ENCODE measurements at regions not wholly inside any gene's neighbourhood (a gene's known extent, or its start where the extent isn't known, plus 50 kb on each side); places are given as distances from the start of the nearest gene placed in this dataset.

DNA sequence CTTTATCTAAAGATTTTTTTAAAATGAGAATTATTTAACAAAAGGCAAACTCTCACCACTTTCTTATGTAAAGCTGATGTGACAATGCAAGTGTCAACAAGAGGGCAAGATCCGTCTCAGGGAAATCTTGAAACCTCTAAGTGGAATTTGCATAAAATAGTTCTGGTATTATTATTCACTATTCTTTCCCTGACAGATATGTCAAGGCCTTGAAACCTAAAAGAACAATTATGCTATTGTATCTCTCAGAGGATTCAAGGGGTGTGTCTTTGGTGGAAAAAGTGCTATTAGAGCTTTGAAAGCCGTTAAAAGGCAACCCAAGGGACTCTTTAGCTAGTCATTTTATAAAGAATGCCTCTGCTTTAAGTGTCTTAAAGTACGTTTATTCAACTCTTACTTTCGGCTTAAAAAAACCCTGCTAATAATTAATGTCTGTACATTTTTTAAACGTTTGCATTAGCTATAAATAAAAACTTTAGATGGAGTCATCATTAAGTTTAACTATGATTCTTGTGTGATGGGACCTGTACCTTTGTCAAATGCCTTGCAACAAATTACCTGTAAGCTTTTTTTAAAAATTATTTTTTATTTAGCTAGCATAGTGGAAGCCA lies 585.5 kb downstream of the VRK1 start:
- no peaks in the 10 kb centered on the region for H3K36me3 Mint-ChIP-seq (ENCODE audit: insufficient read depth, unreplicated experiment)
- no peaks in the 10 kb centered on the region for H3K9me3 Mint-ChIP-seq (ENCODE audit: unreplicated experiment)
- H3K27me3 Mint-ChIP-seq (ENCODE audit: insufficient read depth, unreplicated experiment), result peaks cover 10% of the 10 kb centered on the region
- Histone ChIP-seq H3K9me3 (no peaks in the 10 kb centered on the region), H3K4me1 (no peaks in the 10 kb centered on the region), H3K36me3 (ENCODE audit: control insufficient read depth, insufficient read depth, low read length) (no peaks in the 10 kb centered on the region), H3K27me3 (replicated peaks; ENCODE audit: control insufficient read depth, insufficient read depth, low read length) (no peaks in the 10 kb centered on the region), H3K4me3 (ENCODE audit: low read depth, low read length) (no peak overlapping the region)
- no peak overlapping the region for H3K4me3 Mint-ChIP-seq (ENCODE audit: unreplicated experiment)
- no peak for DNase-seq
- no peaks in the 10 kb centered on the region for H3K4me1 Mint-ChIP-seq (ENCODE audit: low read depth, unreplicated experiment)
- H3K27ac Mint-ChIP-seq (ENCODE audit: unreplicated experiment), result no peak overlapping the region
- ChIA-PET CTCF (no interaction called here), POLR2A (no interaction called here)
- intact Hi-C loops (cut with micrococcal nuclease; ENCODE audit: unreplicated experiment), result no loop called here
- TF ChIP-seq, protein P1, sequence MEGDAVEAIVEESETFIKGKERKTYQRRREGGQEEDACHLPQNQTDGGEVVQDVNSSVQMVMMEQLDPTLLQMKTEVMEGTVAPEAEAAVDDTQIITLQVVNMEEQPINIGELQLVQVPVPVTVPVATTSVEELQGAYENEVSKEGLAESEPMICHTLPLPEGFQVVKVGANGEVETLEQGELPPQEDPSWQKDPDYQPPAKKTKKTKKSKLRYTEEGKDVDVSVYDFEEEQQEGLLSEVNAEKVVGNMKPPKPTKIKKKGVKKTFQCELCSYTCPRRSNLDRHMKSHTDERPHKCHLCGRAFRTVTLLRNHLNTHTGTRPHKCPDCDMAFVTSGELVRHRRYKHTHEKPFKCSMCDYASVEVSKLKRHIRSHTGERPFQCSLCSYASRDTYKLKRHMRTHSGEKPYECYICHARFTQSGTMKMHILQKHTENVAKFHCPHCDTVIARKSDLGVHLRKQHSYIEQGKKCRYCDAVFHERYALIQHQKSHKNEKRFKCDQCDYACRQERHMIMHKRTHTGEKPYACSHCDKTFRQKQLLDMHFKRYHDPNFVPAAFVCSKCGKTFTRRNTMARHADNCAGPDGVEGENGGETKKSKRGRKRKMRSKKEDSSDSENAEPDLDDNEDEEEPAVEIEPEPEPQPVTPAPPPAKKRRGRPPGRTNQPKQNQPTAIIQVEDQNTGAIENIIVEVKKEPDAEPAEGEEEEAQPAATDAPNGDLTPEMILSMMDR (IDR thresholded peaks at IDR 0.05; ENCODE audit: insufficient read depth in 1 of 2, low read depth in 1 of 2, low read length in 1 of 2, severe bottlenecking in 1 of 2, unreplicated experiment in 1 of 2), result no peak
- BruUV-seq (replicated peaks), result no TSS peak

DNA sequence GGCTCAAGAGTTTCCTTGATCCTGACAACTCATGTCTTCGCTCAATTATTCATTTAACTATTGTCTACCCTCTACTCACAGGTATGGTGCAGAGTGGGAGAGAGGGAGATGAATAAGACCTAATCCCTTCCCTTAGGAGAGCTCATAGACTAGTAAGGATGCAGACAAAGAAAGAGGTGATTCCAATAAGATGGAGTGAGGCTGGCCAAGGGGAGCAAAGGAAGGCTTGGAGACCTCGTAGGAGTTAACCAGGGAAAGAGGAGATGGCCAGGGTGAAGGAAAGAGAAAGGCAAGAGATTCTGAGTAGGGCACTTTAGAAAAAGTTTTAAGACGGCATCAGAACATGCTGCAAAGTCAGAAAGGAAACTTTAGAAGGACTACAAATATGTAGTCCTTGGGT lies 588.5 kb downstream of the VRK1 start:
- H3K4me3 ChIP-seq (ENCODE audit: low read depth, low read length), result no peak overlapping the region
- intact Hi-C loops (cut with micrococcal nuclease; ENCODE audit: unreplicated experiment), result no loop called here
- DNase-seq, result no peak
- no peaks in the 10 kb centered on the region for H3K27me3 ChIP-seq (replicated peaks; ENCODE audit: control insufficient read depth, insufficient read depth, low read length)
- Mint-ChIP-seq H3K27me3 (ENCODE audit: insufficient read depth, unreplicated experiment) (peaks cover 4% of the 10 kb centered on the region), H3K4me3 (ENCODE audit: unreplicated experiment) (no peak overlapping the region), H3K4me1 (ENCODE audit: low read depth, unreplicated experiment) (no peaks in the 10 kb centered on the region), H3K36me3 (ENCODE audit: insufficient read depth, unreplicated experiment) (no peaks in the 10 kb centered on the region), H3K27ac (ENCODE audit: unreplicated experiment) (no peak overlapping the region), H3K9me3 (ENCODE audit: unreplicated experiment) (no peaks in the 10 kb centered on the region)
- CTCF ChIA-PET, result no interaction called here
- TF ChIP-seq, protein P1 (IDR thresholded peaks at IDR 0.05; ENCODE audit: insufficient read depth in 1 of 2, low read depth in 1 of 2, low read length in 1 of 2, severe bottlenecking in 1 of 2, unreplicated experiment in 1 of 2), result no peak
- no TSS peak for BruUV-seq (replicated peaks)
- H3K4me1 ChIP-seq, result no peaks in the 10 kb centered on the region
- POLR2A ChIA-PET, result no interaction called here
- H3K36me3 ChIP-seq (ENCODE audit: control insufficient read depth, insufficient read depth, low read length), result no peaks in the 10 kb centered on the region
- H3K9me3 ChIP-seq, result no peaks in the 10 kb centered on the region

DNA sequence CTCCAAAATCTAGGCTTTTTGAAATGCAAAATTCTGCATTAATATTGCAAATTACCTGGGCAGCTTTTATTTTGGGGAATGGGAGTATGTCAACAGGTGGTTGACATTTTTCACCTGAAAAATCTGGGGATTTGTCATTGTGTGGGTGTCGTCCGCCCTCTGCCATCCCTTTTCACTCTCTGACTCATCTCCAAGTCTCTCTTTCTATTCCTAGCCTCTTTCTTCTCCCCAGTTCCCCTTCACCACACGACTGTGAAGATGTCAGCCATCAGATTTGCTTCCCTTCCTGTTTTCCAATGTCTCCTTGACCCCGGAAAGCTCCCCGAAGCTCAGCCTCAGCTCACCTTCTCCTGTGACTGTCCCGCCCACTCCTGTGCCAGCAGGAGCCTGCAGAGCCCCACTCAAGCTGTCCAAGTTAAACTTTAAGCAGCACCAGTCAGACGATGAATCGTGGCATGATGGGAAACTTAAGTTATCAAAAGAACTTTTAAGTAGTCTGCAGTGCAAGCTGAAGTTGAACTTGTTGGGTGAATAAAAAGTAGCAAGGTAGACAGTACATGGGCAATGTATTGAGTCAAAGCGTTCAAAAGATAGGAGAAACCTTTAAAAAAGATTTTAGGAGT lies 590.2 kb downstream of the VRK1 start:
- DNase-seq, result no peak
- intact Hi-C loops (cut with micrococcal nuclease; ENCODE audit: unreplicated experiment), result no loop called here

More for the DNA sequence above, 590.2 kb downstream of the VRK1 start:
- Mint-ChIP-seq H3K27me3 (ENCODE audit: insufficient read depth, unreplicated experiment) (peaks cover 4% of the 10 kb centered on the region), H3K27ac (ENCODE audit: unreplicated experiment) (no peak overlapping the region), H3K36me3 (ENCODE audit: insufficient read depth, unreplicated experiment) (no peaks in the 10 kb centered on the region), H3K4me3 (ENCODE audit: unreplicated experiment) (no peak overlapping the region), H3K4me1 (ENCODE audit: low read depth, unreplicated experiment) (no peaks in the 10 kb centered on the region), H3K9me3 (ENCODE audit: unreplicated experiment) (no peaks in the 10 kb centered on the region)
- H3K9me3 ChIP-seq, result no peaks in the 10 kb centered on the region
- no peak overlapping the region for H3K4me3 ChIP-seq (ENCODE audit: low read depth, low read length)
- TF ChIP-seq, protein P1 (IDR thresholded peaks at IDR 0.05; ENCODE audit: insufficient read depth in 1 of 2, low read depth in 1 of 2, low read length in 1 of 2, severe bottlenecking in 1 of 2, unreplicated experiment in 1 of 2), result no peak
- BruUV-seq (replicated peaks), result no TSS peak
- H3K27me3 ChIP-seq (replicated peaks; ENCODE audit: control insufficient read depth, insufficient read depth, low read length), result no peaks in the 10 kb centered on the region
- H3K36me3 ChIP-seq (ENCODE audit: control insufficient read depth, insufficient read depth, low read length), result no peaks in the 10 kb centered on the region
- no peaks in the 10 kb centered on the region for H3K4me1 ChIP-seq
- POLR2A ChIA-PET, result no interaction called here
- CTCF ChIA-PET, result no interaction called here

All from Caco-2 (cell line).